Gastroesophageal sphincter (tissue), 3 donors: ENCODE measurements at regions not wholly inside any gene's neighbourhood (a gene's known extent, or its start where the extent isn't known, plus 50 kb on each side); places are given as distances from the start of the nearest gene placed in this dataset.

Experiments
- EP300 ChIP-seq: sonication (generic); formaldehyde crosslinking; IDR thresholded peaks from one replicate; pipeline ENCODE4 v1.6.1; 2017; ENCODE audit warnings: antibody characterized with exemption, mild to moderate bottlenecking
- POLR2A ChIP-seq, 2 donors: fragments of 450-650 bp; IDR thresholded peaks; one replicate each; pipeline ENCODE4 v1.6.1; 2017; ENCODE audit warnings: antibody characterized with exemption in 2 of 2, mild to moderate bottlenecking in 2 of 2, moderate library complexity in 1 of 2
- POLR2AphosphoS5 ChIP-seq: sonication (generic); formaldehyde crosslinking; IDR thresholded peaks from one replicate; pipeline ENCODE4 v1.6.1; 2017; ENCODE audit warnings: antibody characterized with exemption
- TF ChIP-seq, protein P1 (sequence below), 4 experiments: fragments of 200-600 bp in 2 of 4; fragments of 450-650 bp in 2 of 4; sonication (generic) in 1 of 4; IDR thresholded peaks; one replicate each; pipeline ENCODE4 v1.5.1; 2017 to 2019; ENCODE audit warnings: antibody characterized with exemption in 4 of 4, mild to moderate bottlenecking in 2 of 4, moderate library complexity in 2 of 4

DNA sequence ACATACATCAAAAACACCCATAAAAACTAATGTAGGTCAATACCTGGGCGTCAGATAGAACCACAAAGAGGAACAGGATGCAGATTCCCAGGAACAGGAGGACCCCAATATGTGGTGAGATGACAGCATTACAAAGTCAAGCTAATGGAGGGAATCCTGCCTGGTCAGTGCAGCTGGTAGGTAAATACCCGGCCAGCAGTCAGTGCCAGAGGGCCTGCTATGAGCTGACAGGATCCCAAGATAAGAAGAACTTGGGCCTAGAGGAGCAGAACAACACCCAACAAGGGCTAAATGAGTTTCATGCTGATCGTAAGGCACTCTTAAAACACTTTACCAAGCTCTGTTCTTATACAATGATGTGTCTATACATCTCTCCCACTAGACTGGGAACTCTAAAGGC is 61.2 kb upstream of the KCNMB2 start:
- TF ChIP-seq, protein P1, sequence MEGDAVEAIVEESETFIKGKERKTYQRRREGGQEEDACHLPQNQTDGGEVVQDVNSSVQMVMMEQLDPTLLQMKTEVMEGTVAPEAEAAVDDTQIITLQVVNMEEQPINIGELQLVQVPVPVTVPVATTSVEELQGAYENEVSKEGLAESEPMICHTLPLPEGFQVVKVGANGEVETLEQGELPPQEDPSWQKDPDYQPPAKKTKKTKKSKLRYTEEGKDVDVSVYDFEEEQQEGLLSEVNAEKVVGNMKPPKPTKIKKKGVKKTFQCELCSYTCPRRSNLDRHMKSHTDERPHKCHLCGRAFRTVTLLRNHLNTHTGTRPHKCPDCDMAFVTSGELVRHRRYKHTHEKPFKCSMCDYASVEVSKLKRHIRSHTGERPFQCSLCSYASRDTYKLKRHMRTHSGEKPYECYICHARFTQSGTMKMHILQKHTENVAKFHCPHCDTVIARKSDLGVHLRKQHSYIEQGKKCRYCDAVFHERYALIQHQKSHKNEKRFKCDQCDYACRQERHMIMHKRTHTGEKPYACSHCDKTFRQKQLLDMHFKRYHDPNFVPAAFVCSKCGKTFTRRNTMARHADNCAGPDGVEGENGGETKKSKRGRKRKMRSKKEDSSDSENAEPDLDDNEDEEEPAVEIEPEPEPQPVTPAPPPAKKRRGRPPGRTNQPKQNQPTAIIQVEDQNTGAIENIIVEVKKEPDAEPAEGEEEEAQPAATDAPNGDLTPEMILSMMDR (IDR thresholded peaks at IDR 0.05): no peak
- TF ChIP-seq POLR2A (IDR thresholded peaks at IDR 0.05) (no peak), POLR2AphosphoS5 (no peak), EP300 (no peak)
